HuH-7.5 (cell line): ENCODE measurements at regions not wholly inside any gene's neighbourhood (a gene's known extent, or its start where the extent isn't known, plus 50 kb on each side); places are given as distances from the start of the nearest gene placed in this dataset.
A peak's percentile ranks its signal among the peaks of the same experiment; 100 is the strongest.

ENCODE experiments used
- DNase-seq: peaks from one replicate; pipeline ENCODE4 v3.0.0; 2011; ENCODE audit warnings: low spot score

GRCh38 chr4:57607566-57608180 is 497.5 kb upstream of the IGFBP7 start:
- no peak for DNase-seq

- no peak for DNase-seq
Observed at GRCh38 chr4:57605376-57605775, 495.2 kb upstream of the IGFBP7 start.

GRCh38 chr4:57602141-57602540 is 492.0 kb upstream of the IGFBP7 start:
- no peak for DNase-seq

GRCh38 chr4:57591073-57591472 is 480.9 kb upstream of the IGFBP7 start:
- no peak for DNase-seq

DNA sequence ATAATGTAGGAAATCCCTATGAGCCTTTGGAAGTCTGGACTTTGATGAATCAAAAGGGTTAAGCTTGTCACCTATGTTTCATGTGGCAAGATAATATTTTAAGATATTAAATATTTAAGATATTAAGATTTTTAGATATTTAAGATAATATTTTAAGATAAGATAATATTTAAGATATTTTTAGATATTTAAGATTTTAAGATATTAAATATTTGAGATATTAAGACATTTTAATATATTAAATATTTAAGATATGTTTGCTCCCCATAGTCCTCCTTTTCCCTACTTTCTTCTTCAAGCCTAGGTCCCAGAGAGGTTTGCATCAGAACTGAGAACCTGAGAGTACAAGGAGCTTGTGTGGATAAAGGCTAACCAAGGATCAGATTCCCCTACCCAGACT is 478.4 kb upstream of the IGFBP7 start:
- no peak for DNase-seq

- DNase-seq, result no peak
Observed at GRCh38 chr4:57580710-57581599, 470.8 kb upstream of the IGFBP7 start.

DNA sequence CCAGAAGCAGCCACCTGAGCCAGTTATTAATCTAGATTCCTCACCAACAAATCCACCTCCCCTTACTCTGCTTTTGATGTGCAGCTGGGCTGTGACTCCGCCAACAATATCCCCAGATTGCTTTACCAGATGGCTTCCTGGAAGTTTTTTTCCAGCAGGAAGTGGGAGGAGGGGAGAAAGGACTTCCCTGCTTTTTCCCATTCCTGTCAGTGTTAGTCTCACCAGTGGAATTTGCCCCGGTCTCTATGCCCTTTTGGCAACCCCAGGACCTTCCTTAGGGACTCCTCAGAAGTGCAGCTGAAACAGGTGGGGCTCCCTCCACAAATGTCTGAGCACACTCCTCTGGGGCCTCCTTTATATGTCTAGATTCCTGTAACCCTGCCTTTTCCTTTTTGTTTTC is 465.2 kb upstream of the IGFBP7 start:
- DNase-seq, result no peak

DNA sequence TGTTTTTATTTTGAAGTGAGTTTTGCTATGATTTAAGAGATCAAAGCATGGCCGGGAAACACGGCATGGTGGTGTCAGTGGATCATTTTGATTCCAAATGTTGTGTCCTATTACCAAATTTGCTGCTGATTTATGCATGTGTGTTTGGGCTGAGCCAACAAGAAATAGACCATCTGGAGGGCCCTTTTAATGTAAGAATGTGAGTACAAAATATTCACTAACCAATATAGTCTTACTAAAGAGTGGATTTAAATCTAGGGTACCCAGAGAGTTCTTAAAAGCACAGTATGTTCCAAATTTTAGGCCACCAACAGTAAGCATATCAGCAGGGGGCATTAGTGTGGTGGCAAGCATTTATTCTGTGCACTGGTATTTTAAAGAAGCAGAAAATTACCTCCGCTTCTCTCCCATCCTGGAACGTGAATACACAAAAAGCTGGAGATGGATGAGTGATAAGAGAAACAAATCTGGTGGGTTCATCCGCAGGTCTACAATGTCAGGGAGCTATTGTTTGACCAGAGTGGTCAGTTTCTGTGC is 444.4 kb upstream of the IGFBP7 start:
- no peak for DNase-seq

DNA sequence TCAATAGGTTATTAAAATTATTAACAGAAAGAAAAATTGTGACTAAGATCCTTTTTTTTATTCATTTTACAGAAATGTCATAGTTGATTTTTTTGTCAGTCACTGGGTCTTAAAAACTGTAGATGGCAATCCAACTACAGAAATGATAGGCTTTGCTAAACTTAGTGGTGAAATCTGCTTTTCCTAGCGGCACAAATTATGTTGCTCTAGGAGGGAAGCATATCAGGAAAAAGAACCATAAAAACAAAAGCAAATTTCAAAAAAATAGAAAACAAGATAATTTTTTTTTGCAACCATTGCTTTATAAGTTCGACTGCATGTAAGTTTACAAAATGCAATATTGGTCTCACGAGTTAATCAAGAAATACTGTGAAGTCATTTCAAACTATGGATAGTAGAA is 443.5 kb upstream of the IGFBP7 start:
- DNase-seq, result no peak

DNA sequence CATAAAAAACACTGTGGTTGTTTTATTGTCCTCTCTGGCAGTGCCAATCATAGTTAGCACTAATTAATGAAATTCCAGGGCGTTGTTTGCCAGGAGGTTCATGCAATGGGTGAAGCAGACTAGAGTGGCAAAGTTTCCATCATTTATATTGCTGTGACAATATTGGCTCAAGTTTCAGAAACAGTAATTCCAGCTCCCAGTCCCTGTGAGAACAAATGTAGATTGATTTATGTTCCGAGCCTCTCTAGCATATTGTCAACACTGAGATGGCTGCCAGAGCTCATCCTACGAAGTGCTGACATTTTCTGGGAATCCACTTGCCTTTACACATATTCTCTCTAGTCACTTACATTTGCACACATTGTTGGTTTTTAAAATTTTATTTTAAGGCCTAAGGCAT is 440.0 kb upstream of the IGFBP7 start:
- DNase-seq, result no peak

GRCh38 chr4:57548856-57549255 is 438.7 kb upstream of the IGFBP7 start:
- no peak for DNase-seq

- no peak for DNase-seq
Observed at GRCh38 chr4:57544811-57545654, 434.8 kb upstream of the IGFBP7 start.

DNA sequence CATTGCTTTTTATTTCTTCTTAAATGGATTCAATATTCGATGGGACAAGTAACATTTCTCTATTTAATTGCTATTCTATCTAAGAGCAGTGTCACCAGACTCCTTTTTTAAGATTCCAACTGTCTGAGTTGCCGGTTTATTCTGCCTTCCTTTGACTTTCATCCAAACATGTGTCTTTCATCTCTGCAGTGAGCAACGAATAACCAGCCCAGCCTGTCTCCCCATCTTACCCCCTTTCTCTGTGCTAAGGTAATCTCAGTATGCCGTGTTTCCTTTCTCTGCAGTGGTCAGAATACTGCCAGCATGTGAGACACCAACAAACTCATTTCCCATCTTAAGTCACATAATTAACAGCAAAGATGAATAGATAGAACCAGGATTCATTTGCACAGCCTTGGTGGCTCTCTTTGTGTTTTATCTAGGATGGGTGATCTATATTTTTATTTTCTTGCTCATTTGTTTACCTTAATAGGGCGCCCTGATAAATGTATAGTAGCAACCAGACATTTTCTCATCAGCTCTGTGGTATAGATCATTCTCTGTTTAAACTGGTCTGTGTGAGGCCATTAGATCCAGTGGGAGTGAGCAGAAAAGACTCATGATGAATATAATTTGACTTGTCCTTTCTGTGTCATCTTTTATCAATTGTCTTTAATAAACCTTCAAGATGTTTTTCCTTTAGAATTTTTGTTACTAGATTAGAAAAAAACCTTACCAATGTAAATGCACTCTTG is 394.8 kb upstream of the IGFBP7 start:
- no peak for DNase-seq

DNA sequence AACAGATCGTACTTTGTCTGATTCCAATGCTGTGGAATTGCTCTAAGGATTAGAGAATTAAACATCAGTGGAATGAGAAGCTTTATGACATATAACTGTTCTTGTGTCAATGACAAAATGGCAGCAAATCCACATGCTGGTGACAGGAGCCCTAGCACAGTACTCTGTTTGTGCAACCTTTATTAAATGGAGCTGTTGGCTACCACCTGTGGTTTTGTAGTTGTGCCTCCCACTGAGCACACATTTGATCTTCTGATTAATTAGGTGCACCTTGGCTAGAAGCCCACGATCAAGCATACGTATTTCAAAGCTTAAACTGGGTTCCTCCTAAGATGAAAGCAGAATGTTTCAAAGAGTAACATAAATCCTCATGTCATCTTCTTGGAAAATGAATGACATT is 394.0 kb upstream of the IGFBP7 start:
- DNase-seq, result no peak

DNA sequence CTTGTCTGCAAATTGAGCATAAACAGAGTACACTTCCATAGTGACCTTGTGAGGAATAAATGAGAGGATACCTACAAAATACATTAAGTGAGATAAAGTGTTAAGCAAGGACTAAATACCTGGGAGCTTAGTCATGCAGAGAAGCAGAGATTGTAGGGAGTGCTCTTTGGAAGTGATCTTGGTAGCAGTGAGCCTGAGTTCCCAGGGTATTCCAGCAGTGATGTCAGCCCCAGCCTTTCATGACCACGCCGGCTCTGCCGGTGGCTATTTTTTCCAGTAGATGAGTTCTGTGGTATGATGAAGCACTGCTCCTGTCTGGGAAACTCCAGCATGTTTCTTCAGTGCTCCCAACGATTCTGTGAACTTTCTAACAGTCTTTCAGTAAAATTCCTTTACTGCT is 391.5 kb upstream of the IGFBP7 start:
- no peak for DNase-seq

GRCh38 chr4:57499786-57500185 is 389.6 kb upstream of the IGFBP7 start:
- peak; percentile 3 for DNase-seq

DNA sequence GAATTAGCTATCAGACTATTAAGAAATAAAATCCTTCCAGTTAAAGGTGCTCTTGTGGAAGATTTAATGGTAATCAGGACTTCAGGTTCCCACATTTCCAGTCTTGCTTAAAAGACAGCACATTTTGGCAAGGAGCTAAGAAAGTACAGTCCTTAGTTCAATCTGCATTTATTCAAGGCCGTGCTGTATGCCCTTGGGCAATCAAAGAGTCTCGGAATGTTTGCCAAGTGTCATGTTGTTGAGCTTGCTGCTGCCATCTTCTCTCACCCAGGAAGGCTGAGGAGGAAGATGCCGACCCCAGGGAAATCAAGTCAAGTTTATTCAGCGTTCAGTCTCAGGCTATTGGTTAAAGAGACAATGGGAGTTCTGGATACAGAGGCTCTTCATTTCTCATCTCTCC is 388.1 kb upstream of the IGFBP7 start:
- no peak for DNase-seq

- no peak for DNase-seq
Observed at GRCh38 chr4:57496697-57497471, 386.7 kb upstream of the IGFBP7 start.

- no peak for DNase-seq
Observed at GRCh38 chr4:57494821-57495220, 384.6 kb upstream of the IGFBP7 start.

- no peak for DNase-seq
Observed at GRCh38 chr4:57492251-57492878, 382.2 kb upstream of the IGFBP7 start.

GRCh38 chr4:57491388-57491787 is 381.2 kb upstream of the IGFBP7 start:
- DNase-seq, result no peak
